ENCODE measurements at regions not wholly inside any gene's neighbourhood (a gene's known extent, or its start where the extent isn't known, plus 50 kb on each side); places are given as distances from the start of the nearest gene placed in this dataset.
"Not testable (repeated sequence)": the region's sequence is repeated elsewhere in the genome, so short reads cannot be mapped to it uniquely, and the experiment has no call there.

GRCh38 chr2:150194816-150195215 lies 292.7 kb downstream of the RND3 start:
- DNase-seq, result not testable (repeated sequence)

DNA sequence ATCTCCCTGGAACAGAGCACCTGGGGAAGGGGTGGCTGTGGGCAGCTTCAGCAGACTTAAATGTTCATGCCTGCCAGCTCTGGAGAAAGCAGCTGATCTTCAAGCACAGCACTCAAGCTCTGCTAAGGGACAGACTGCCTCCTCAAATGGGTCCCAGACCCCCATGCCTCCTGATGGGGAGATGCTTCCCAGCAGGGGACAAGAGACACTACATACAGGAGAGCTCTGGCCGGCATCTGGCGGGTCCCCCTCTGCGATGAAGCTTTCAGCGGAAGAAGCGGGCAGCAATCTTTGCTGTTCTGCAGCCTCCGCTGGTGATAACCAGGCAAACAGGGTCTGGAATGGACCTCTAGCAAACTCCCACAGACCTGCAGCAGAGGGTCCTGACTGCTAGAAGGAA lies 294.8 kb downstream of the RND3 start:
- no peak for DNase-seq

GRCh38 chr2:150191349-150191748 lies 296.1 kb downstream of the RND3 start:
- no peak for DNase-seq

GRCh38 chr2:150190546-150190945 lies 296.9 kb downstream of the RND3 start:
- DNase-seq, result no peak

- no peak for DNase-seq
These were observed 298.7 kb downstream of the RND3 start for GRCh38 chr2:150188800-150189199.

DNA sequence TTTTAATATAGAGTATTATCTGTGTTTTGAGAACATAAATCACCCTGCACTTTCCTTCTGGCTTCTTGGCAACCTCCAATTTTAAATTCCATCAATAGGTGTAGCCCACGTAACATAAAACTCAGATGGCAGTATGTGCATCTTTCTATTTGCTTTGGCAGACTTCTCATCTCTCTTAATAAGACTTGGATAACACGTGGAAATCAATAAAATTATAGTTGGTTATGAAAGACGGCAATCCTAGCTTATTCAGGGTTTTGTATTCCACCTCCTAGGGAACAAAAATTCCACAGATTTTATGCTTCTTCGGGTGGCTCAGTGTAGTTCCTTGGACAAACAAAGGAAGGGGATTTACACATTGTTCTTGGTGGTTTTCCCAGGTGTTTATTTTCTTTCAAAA lies 299.3 kb downstream of the RND3 start:
- DNase-seq, result no peak

GRCh38 chr2:150182566-150183235 lies 304.8 kb downstream of the RND3 start:
- no peak for DNase-seq

DNA sequence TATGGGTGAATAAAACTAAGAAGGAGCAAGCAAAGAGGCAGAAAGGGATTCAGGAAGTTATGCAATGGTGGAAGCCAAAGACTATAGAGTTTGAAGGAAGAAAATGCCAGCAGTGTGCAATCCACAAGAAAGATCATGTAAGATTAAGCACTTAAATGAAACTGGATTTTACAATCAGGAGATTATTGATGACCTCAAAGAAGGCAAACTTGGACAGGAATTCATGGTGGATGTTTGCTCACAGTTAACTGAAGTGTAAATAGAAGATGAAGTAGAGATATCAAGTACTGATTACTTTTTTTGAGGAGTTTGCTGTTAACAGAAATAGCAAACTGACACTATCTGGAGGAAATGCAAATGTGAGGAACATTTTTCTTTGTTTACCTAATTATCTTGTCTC lies 308.9 kb downstream of the RND3 start:
- no peak for DNase-seq

GRCh38 chr2:150174971-150175421 lies 312.5 kb downstream of the RND3 start:
- no peak for DNase-seq

GRCh38 chr2:150174056-150174805 lies 313.2 kb downstream of the RND3 start:
- no peak for DNase-seq

DNA sequence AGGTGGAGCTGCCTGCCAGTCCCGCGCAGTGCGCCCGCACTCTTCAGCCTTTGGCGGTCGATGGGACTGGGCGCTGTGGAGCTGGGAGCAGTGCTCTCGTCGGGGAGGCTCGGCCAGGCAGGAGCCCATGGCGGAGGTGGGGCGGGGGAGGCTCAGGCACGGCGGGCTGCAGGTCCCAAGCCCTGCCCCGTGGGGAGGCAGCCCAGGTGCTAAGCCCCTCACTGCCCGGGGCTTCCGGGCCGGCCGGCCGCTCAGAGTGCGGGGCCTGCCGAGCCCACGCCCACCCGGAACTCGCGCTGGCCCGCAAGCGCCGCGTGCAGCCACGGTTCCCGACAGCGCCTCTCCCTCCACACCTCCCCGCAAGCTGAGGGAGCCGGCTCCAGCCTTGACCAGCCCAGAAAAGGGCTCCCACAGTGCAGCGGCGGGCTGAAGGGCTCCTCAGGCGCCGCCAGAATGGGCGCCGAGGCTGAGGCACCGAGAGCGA lies 316.4 kb downstream of the RND3 start:
- DNase-seq, result no peak

DNA sequence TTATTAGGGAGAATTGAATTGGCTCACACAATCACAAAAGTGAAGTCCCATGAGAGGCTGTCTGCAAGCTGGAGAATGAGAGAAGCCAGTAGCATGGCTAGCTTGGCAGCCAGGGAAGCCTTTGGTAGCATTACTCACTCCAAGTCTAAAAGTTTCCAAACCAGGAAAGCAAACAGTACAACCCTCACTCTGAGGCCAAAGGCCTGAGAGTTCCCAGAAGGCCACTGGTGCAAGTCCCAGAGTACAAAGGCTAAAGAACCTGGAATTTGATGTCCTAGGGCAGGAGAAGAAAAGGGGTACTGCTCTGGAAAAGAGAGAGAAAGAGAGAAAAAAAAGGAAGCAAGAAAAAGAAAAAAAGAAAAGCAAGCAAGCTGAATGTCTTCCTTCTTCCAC lies 318.2 kb downstream of the RND3 start:
- no peak for DNase-seq

DNA sequence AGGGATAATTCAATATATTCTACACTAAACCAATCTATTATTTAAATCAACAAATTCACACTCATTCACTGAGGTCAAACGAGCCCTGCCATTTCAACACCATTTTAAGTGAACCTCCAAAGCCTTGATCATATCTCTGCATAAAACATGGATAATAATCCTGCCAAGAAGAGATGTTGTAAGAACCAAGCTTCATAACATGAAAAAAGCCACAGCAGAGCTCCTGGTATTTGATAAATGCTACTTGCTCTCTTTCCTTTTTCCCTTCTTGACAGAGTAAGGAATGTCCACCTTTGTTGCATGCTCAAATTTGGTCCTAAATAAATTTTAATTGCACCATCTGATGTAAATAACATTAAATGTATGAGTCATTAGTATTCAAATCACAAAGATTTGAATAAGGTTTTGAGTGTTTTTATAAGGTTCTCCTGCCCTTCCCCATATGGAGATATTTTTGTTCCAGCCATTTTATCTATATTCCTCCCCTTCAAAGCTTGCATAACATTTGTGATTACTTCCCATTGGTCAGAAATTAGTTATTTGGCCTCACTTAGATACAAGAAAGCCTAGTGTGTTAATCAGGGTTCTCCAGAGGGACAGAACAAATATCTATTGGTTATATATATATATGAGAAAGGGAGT lies 318.8 kb downstream of the RND3 start:
- no peak for DNase-seq

DNA sequence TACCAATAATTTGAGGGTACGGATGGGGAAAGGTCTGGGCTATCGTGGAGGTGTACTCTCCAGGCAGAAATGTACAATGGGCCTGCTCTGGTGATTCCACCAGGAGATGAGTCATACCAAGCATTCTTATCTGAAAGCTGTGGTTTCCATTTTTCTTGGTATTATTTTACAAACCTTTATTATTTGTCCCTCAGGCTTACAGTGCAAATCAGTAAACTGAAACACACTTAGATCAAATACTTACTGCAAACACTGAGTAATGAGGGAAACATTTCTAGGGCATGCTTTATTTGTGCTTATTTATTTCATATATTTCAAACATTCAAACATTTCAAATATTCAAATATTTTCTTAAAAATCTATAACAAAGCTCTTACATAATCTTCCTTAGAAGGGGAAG lies 319.8 kb downstream of the RND3 start:
- no peak for DNase-seq

- DNase-seq, result no peak
These were observed 321.0 kb downstream of the RND3 start for GRCh38 chr2:150166313-150167051.

GRCh38 chr2:150165988-150166312 lies 321.5 kb downstream of the RND3 start:
- DNase-seq, result no peak

DNA sequence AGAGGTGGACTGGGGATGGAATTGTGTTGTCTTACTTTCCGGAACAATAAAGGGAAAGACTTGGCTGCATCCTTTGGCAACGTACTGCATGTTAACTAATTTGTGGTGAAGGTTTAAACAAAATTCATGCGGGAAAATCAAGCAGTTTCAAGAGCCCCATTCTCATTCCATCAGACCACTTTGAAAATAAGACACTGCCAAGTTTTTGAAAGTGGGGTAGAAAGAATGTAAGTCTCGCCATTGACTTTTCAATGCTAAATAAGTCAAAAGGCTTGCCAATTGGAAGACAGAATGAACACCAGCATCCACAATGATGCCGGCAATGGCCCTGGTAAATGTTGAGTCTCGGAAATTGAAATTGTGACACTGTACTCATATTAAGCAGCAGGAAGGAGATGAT lies 322.0 kb downstream of the RND3 start:
- DNase-seq, result no peak

- no peak for DNase-seq
These were observed 325.1 kb downstream of the RND3 start for GRCh38 chr2:150162241-150162942.

DNA sequence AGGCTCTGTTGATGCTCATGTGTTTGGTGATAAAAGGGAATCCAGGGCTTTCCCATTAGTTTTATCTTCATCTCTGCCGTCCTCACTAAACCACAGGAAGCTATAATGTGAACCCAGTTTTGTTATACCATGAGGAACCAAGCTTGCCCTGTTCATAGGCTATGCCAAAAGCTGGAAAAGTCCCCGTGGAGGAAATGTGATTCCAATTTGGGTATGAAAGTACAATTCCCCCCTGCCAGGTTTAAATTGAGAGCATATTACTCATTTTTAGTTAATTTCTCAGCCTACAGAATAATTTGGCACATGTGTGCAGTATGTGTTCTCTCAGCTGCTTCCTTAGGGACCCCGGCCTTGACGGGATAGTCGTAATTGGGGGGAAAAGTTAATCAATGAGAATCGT lies 327.4 kb downstream of the RND3 start:
- DNase-seq, result no peak

DNA sequence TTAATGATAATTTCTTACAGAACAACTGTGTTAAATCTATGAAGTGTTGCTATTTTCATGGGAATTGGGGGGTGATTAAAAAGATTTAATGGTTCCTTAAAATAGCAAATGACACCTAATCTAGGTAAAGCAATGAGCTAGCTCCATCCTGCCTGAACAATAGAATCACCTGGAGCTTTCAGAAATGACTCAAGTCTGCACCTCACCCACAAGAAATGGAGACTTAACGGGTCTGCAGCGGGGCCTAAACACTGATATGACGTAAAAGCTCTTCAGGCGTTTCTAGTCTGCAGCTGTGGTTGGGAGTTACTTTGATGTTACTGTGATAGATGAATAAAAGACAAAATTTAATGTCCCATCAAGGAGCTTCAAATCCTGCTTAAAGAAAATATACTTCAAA lies 328.2 kb downstream of the RND3 start:
- DNase-seq, result no peak

DNA sequence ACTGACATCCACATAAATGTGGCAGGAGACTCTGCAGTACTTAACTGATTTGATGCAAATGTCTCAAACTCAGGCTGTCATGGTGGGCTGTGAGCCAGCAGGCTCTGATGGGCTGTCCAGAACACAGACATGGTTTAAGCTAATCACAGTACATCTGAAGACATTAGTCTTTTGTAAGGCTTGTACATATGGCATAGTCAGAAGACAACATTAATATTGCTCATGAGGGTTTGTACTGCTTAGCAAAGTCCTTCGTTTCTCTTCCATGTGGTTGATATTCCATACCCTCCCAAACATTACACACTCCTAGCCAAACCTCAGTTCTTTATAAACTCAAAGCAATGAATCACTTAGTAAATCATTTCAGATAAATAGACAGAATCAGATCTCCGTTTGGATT lies 330.6 kb downstream of the RND3 start:
- no peak for DNase-seq

- no peak for DNase-seq
These were observed 331.1 kb downstream of the RND3 start for GRCh38 chr2:150156415-150156814.

GRCh38 chr2:150154308-150154797 lies 333.1 kb downstream of the RND3 start:
- DNase-seq, result no peak
